Glomerular visceral epithelial cell (primary cell): ENCODE measurements at regions not wholly inside any gene's neighbourhood (a gene's known extent, or its start where the extent isn't known, plus 50 kb on each side); places are given as distances from the start of the nearest gene placed in this dataset.
A peak's percentile ranks its signal among the peaks of the same experiment; 100 is the strongest.
"Not testable (repeated sequence)": the region's sequence is repeated elsewhere in the genome, so short reads cannot be mapped to it uniquely, and the experiment has no call there.

Experiments
- DNase-seq: peaks from one replicate; pipeline ENCODE4 v3.0.0-alpha.2; 2016; ENCODE audit errors: extremely low spot score

DNA sequence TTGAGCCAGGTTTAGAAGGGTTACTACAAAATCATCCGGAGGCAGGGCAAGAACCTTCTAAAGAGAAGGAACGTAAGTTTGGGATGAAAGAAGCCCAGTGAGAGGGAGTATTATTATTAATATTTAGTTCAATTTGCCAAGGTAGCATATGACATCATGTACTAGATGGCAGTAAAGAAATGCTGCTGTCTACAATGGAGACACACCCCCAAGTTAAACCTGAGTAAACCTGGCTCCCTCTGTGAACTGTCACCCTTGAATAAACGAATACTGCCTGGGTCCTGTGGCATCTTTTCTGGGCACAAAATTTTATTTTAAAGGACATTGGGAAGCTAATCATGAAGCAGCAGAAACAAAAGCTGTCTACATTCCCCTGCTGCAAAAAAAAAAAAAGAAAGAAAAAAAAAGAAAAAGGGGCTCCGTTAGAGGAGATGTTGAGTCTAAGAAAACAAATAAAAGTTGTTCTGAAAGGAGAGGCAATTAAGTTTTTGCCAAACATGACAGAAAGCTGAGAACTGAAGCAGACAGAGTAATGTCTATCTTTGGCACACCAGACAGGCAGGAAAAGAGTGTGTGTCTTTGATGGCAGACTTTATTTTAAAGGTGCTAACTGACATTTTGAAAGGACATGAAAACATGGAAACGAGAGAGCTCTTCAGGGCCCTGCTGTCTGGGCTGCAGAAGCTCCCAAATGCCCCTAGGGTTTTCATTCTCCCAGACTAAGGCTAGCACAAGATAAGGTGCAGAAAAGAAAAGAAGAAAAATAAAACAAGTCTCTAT is 557.7 kb upstream of the CHAC2 start:
- no peak for DNase-seq

DNA sequence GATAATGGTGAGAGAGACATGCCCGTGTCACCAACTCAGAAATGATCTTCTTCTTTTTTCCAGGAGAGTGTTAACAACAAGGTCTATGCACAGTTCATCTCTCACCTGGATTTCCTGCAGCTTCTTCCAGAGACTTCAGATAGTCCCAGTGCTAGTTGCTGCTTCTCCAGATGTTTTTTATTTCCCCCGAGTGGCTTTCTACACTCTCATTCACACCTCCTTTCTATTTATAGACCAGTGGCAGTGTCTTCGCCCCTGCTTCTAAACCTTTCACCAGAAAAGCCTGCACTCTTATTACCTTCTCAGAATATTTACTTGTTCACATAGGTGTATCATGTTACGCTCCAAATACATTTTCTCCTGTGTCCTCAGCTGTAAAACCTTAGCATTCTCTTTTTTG is 558.8 kb upstream of the CHAC2 start:
- DNase-seq, result no peak

- not testable (repeated sequence) for DNase-seq
Observed at GRCh38 chr2:53206226-53206625, 561.4 kb upstream of the CHAC2 start.

- peak; percentile 80 for DNase-seq
Observed at GRCh38 chr2:53202063-53202462, 565.5 kb upstream of the CHAC2 start.

- no peak for DNase-seq
Observed at GRCh38 chr2:53200072-53200471, 567.5 kb upstream of the CHAC2 start.

DNA sequence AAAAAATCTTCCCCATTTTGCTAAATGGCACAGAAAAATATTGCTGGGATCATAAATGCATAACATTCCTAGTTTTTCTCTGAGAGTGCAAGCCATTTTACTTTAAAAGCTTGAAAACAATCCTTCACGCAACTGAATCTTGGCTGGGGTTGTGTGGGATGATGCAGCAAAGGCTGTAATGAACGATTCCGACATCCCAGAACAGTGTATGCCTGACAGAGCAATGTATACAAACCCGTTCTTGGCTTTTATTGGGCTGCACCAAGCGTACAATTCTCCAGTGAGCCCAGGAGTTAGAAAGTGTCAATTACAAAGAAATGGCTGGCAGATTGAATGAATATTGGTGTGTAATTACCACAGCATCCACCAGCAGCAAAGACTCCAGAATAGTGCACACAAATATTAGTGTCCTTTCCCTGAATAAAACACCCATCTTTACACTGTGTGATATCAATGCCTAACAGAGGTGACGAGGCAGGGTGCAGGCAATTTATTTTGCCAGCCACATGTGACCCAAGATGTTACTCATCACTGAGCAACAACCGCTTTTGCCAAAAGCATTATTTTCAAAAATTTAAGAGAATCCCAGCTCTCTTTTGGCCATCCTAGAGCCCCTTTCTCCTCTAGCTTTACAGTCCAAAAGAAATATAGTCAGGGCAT is 578.6 kb upstream of the CHAC2 start:
- DNase-seq, result no peak

GRCh38 chr2:53183581-53183980 is 584.0 kb upstream of the CHAC2 start:
- DNase-seq, result no peak

GRCh38 chr2:53182601-53183000 is 585.0 kb upstream of the CHAC2 start:
- DNase-seq, result no peak

DNA sequence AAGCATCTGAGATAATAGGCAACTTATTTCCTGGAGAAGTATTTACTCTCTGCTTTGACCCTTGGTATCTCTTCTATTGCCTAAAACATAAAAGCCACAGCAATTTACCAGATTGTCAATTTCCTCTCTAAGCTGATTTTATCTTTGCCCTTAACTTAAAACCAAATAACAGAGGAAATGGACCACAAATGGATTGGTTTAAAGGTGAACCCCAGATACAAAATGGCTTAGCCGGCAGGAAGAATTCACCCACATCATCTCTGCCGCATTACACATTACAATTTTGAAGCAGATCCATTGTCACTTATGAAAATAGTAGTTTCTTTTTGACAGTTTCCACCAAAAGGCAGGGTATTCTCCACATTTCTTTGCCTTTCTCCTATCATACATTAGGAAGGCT is 585.8 kb upstream of the CHAC2 start:
- DNase-seq, result no peak

GRCh38 chr2:53177327-53177726 is 590.3 kb upstream of the CHAC2 start:
- no peak for DNase-seq

- no peak for DNase-seq
Observed at GRCh38 chr2:53174539-53174938, 593.1 kb upstream of the CHAC2 start.

GRCh38 chr2:53173698-53174455 is 593.7 kb upstream of the CHAC2 start:
- no peak for DNase-seq

- no peak for DNase-seq
Observed at GRCh38 chr2:53173091-53173490, 594.5 kb upstream of the CHAC2 start.

- no peak for DNase-seq
Observed at GRCh38 chr2:53170466-53170865, 597.1 kb upstream of the CHAC2 start.

- no peak for DNase-seq
Observed at GRCh38 chr2:53167227-53167626, 600.4 kb upstream of the CHAC2 start.

- peak; percentile 18 for DNase-seq
Observed at GRCh38 chr2:53150146-53150545, 617.5 kb upstream of the CHAC2 start.

GRCh38 chr2:53148221-53148620 is 619.4 kb upstream of the CHAC2 start:
- DNase-seq, result no peak

GRCh38 chr2:53131416-53131815 is 636.2 kb upstream of the CHAC2 start:
- DNase-seq, result peak; percentile 57

DNA sequence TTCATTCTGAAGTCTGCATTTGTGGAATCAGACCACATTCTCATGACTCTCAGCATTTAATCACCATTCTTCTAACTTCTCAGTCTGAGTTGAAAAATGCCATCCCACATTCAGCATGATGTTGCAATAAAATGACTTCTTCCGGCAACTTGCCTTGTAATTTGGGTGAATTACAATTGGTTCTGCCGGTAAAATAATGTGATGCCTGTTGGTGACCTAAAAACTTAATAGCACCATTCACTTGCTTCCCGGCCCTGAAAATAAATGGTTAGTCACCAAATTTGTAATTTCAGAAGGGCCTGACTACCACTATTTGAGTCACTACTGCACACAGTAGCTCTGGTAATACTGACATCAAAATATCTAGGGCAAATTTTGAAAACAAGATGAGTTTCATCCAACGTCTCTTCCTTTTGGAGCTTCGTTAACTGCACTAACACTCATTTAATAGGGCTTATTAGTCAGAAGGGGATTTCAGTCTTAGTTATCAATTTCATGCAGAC is 637.1 kb upstream of the CHAC2 start:
- peak; percentile 39 for DNase-seq

GRCh38 chr2:53129851-53130250 is 637.8 kb upstream of the CHAC2 start:
- DNase-seq, result peak; percentile 83

DNA sequence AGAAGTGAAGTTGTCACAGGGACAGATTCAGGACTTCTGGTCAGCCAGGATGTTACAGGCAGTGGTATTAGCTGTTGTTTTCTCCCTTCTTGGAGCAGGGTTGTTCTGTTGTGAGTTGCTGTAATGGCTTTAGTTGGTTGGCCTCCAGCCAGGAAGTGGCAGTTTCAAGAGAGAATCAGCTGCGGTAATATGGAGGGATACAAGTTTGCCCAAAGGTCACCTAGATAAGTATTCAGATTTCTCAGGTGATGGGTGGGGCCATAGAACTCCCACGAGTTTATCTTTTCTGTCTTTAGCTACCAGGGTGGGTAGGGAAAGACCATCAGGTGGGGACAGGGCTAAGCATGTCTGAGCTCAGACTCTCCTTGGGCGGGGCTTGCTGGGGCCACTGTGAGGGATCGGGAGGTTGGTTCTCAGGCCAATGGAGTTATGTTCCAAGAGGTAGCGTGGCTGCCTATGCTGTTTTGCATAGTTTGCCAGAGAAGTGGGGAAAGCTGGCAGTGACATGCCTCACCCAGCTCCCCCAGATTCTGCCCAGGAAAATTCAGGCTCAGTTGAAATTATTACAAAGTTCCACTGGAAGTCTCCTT is 640.4 kb upstream of the CHAC2 start:
- DNase-seq, result no peak

- DNase-seq, result no peak
Observed at GRCh38 chr2:53114991-53115390, 652.6 kb upstream of the CHAC2 start.
